ENCODE measurements at regions not wholly inside any gene's neighbourhood (a gene's known extent, or its start where the extent isn't known, plus 50 kb on each side); places are given as distances from the start of the nearest gene placed in this dataset.

GRCh38 chr2:196372276-196372809 lies 201.0 kb upstream of the STK17B start:
- Histone ChIP-seq H3K79me1 (ENCODE audit: insufficient read depth, low read depth, low read length, poor library complexity, severe bottlenecking) (no peaks in the 10 kb centered on the region), H2AFZ (ENCODE audit: low read length) (no peak overlapping the region), H2BK120ac (ENCODE audit: low read depth, low read length, poor library complexity, severe bottlenecking) (no peak overlapping the region), H3K56ac (ENCODE audit: insufficient read length, low read depth, low read length) (no peak overlapping the region), H3K9ac (ENCODE audit: extremely low read depth, insufficient read length, low read length) (no peak overlapping the region), H2BK12ac (ENCODE audit: insufficient read length, low read depth, low read length) (no peak overlapping the region), H3T11ph (ENCODE audit: low read length) (no peak overlapping the region), H3K4me1 (ENCODE audit: insufficient read depth, low read length) (no peaks in the 10 kb centered on the region), H3K4ac (ENCODE audit: low read depth, low read length) (no peak overlapping the region), H2BK15ac (ENCODE audit: low read depth, low read length) (no peak overlapping the region), H2BK20ac (ENCODE audit: low read depth, low read length, poor library complexity, severe bottlenecking) (no peak overlapping the region), H3K79me2 (ENCODE audit: insufficient read depth, low read length) (no peaks in the 10 kb centered on the region), H4K5ac (ENCODE audit: insufficient read length, low read depth, low read length) (no peak overlapping the region), H3K27ac (ENCODE audit: insufficient read length, low read depth, low read length) (no peak overlapping the region), H3K4me2 (ENCODE audit: insufficient read depth, insufficient read length, low read length) (no peak overlapping the region), H2BK5ac (ENCODE audit: insufficient read length, low read length) (no peak overlapping the region), H3K18ac (ENCODE audit: insufficient read length, low read depth, low read length) (no peak overlapping the region), H3K9me3 (ENCODE audit: control insufficient read depth, low read depth, low read length) (no peaks in the 10 kb centered on the region), H2AK5ac (ENCODE audit: insufficient read length, low read length) (no peak overlapping the region), H4K8ac (replicated peaks; ENCODE audit: insufficient read length, low read depth, low read length) (no peak overlapping the region), H3K27me3 (ENCODE audit: insufficient read depth, low read length) (no peaks in the 10 kb centered on the region), H4K20me1 (ENCODE audit: control insufficient read depth, insufficient read depth, insufficient read length) (no peaks in the 10 kb centered on the region), H3K23me2 (ENCODE audit: insufficient read length, low read depth, low read length, poor library complexity, severe bottlenecking) (no peaks in the 10 kb centered on the region), H3K14ac (ENCODE audit: insufficient read depth, low read length) (no peak overlapping the region), H4K91ac (ENCODE audit: insufficient read length, low read depth, low read length) (no peak overlapping the region), H3K23ac (ENCODE audit: insufficient read length, low read depth, low read length) (no peak overlapping the region)
- WGBS (ENCODE audit: extremely low coverage, insufficient read length, low lambda C conversion rate), result no CpG with 5 or more reads among the region's 3 CpGs
- Mint-ChIP-seq H3K4me1 (peaks cover 3 to 10% of the 10 kb centered on the region in 2 experiments), H3K4me3 (no peak overlapping the region), H3K9me3 (no peaks in the 10 kb centered on the region), H3K27me3 (ENCODE audit: low read depth) (no peaks in the 10 kb centered on the region), H3K36me3 (ENCODE audit: insufficient read depth in 1 of 3, low read depth in 3 of 3) (no peaks in the 10 kb centered on the region; a peak in 2 of 7 replicates), H3K27ac (no peak overlapping the region)
- no peak for TF ChIP-seq CTCF (conservative IDR thresholded peaks at IDR 0.05)
- DNase-seq, result no peak

All from H9 (cell line).